ENCODE measurements at regions not wholly inside any gene's neighbourhood (a gene's known extent, or its start where the extent isn't known, plus 50 kb on each side); places are given as distances from the start of the nearest gene placed in this dataset.

- H3K27ac ChIP-seq = no peak overlapping the region
- no peaks in the 10 kb centered on the region for H3K27me3 ChIP-seq (ENCODE audit: insufficient read depth, low read depth, severe bottlenecking)
- no peak overlapping the region for H3K4me3 ChIP-seq (ENCODE audit: low read depth, low read length)
- no peak for TF ChIP-seq CTCF (IDR thresholded peaks at IDR 0.05; ENCODE audit: low read depth, low read length)
- no peaks in the 10 kb centered on the region for H3K36me3 ChIP-seq
- no peaks in the 10 kb centered on the region for H3K9me3 ChIP-seq (ENCODE audit: severe bottlenecking)
- no peak for DNase-seq
Measured at GRCh38 chr15:47289656-47290055, 427.6 kb upstream of the SEMA6D start.

GRCh38 chr15:47291767-47292166 lies 425.5 kb upstream of the SEMA6D start:
- no peaks in the 10 kb centered on the region for H3K9me3 ChIP-seq (ENCODE audit: severe bottlenecking)
- DNase-seq = no peak

GRCh38 chr15:47292638-47293190 lies 424.6 kb upstream of the SEMA6D start:
- Histone ChIP-seq H3K4me3 (ENCODE audit: low read depth, low read length) (no peak overlapping the region), H3K27ac (no peak overlapping the region), H3K36me3 (no peaks in the 10 kb centered on the region), H3K27me3 (ENCODE audit: insufficient read depth, low read depth, severe bottlenecking) (no peaks in the 10 kb centered on the region), H3K9me3 (ENCODE audit: severe bottlenecking) (no peaks in the 10 kb centered on the region)
- no peak for TF ChIP-seq CTCF (IDR thresholded peaks at IDR 0.05; ENCODE audit: low read depth, low read length)
- no peak for DNase-seq

More at GRCh38 chr15:47291767-47292166, 425.5 kb upstream of the SEMA6D start:
- Histone ChIP-seq H3K4me3 (ENCODE audit: low read depth, low read length) (no peak overlapping the region), H3K36me3 (no peaks in the 10 kb centered on the region), H3K27me3 (ENCODE audit: insufficient read depth, low read depth, severe bottlenecking) (no peaks in the 10 kb centered on the region), H3K27ac (no peak overlapping the region)
- TF ChIP-seq CTCF (IDR thresholded peaks at IDR 0.05; ENCODE audit: low read depth, low read length) = no peak

GRCh38 chr15:47293466-47294162 lies 423.7 kb upstream of the SEMA6D start:
- H3K27ac ChIP-seq = no peak overlapping the region
- TF ChIP-seq CTCF (IDR thresholded peaks at IDR 0.05; ENCODE audit: low read depth, low read length) = no peak
- H3K36me3 ChIP-seq = no peaks in the 10 kb centered on the region
- no peaks in the 10 kb centered on the region for H3K27me3 ChIP-seq (ENCODE audit: insufficient read depth, low read depth, severe bottlenecking)
- no peak for DNase-seq
- H3K9me3 ChIP-seq (ENCODE audit: severe bottlenecking) = no peaks in the 10 kb centered on the region
- no peak overlapping the region for H3K4me3 ChIP-seq (ENCODE audit: low read depth, low read length)

GRCh38 chr15:47294765-47295259 lies 422.5 kb upstream of the SEMA6D start:
- no peak overlapping the region for H3K4me3 ChIP-seq (ENCODE audit: low read depth, low read length)
- no peak overlapping the region for H3K27ac ChIP-seq
- no peaks in the 10 kb centered on the region for H3K9me3 ChIP-seq (ENCODE audit: severe bottlenecking)
- no peak for TF ChIP-seq CTCF (IDR thresholded peaks at IDR 0.05; ENCODE audit: low read depth, low read length)
- H3K36me3 ChIP-seq = no peaks in the 10 kb centered on the region
- DNase-seq = no peak
- no peaks in the 10 kb centered on the region for H3K27me3 ChIP-seq (ENCODE audit: insufficient read depth, low read depth, severe bottlenecking)

Measured in WERI-Rb-1 (cell line).